ENCODE measurements at regions not wholly inside any gene's neighbourhood (a gene's known extent, or its start where the extent isn't known, plus 50 kb on each side); places are given as distances from the start of the nearest gene placed in this dataset.

- intact Hi-C loops (cut with micrococcal nuclease; ENCODE audit: unreplicated experiment) = no loop called here
- Histone ChIP-seq H3K36me3 (ENCODE audit: insufficient read depth, low read length, poor library complexity, severe bottlenecking) (no peaks in the 10 kb centered on the region), H3K27ac (ENCODE audit: low read depth, low read length, poor library complexity, severe bottlenecking) (no peak overlapping the region), H3K4me3 (ENCODE audit: low read depth, low read length, poor library complexity, severe bottlenecking) (no peak overlapping the region), H3K27me3 (replicated peaks; ENCODE audit: insufficient read depth, low read depth, low read length, poor library complexity) (no peaks in the 10 kb centered on the region), H3K9me3 (ENCODE audit: low read depth, low read length, poor library complexity, severe bottlenecking) (no peaks in the 10 kb centered on the region), H3K4me1 (ENCODE audit: insufficient read depth, low read length, poor library complexity, severe bottlenecking) (no peaks in the 10 kb centered on the region)
- DNase-seq (ENCODE audit: low spot score) = no peak
- no TSS peak for BruUV-seq (replicated peaks)
- CTCF ChIA-PET = interaction anchor here (0.6 kb wide), 1 partner anchor 194 kb away, joined by 6 read pairs; no protein-coding TSS in a partner anchor
- no peak for TF ChIP-seq CTCF (conservative IDR thresholded peaks at IDR 0.05; ENCODE audit: low read depth, low read length)
- no peak for TF ChIP-seq EZH2 (IDR thresholded peaks at IDR 0.05; ENCODE audit: borderline replicate concordance, low read depth, low read length, poor library complexity, severe bottlenecking)
- POLR2A ChIA-PET (ENCODE audit: low non-redundant PET) = no interaction called here
Observed at GRCh38 chr2:78892295-78892694, 133.2 kb upstream of the REG3G start.

- Histone ChIP-seq H3K36me3 (ENCODE audit: insufficient read depth, low read length, poor library complexity, severe bottlenecking) (no peaks in the 10 kb centered on the region), H3K27me3 (replicated peaks; ENCODE audit: insufficient read depth, low read depth, low read length, poor library complexity) (no peaks in the 10 kb centered on the region), H3K9me3 (ENCODE audit: low read depth, low read length, poor library complexity, severe bottlenecking) (no peaks in the 10 kb centered on the region), H3K4me1 (ENCODE audit: insufficient read depth, low read length, poor library complexity, severe bottlenecking) (no peaks in the 10 kb centered on the region), H3K27ac (ENCODE audit: low read depth, low read length, poor library complexity, severe bottlenecking) (no peak overlapping the region), H3K4me3 (ENCODE audit: low read depth, low read length, poor library complexity, severe bottlenecking) (no peak overlapping the region)
- ChIA-PET POLR2A (ENCODE audit: low non-redundant PET) (no interaction called here), CTCF (no interaction called here)
- DNase-seq (ENCODE audit: low spot score) = no peak
- intact Hi-C loops (cut with micrococcal nuclease; ENCODE audit: unreplicated experiment) = no loop called here
- no peak for TF ChIP-seq CTCF (conservative IDR thresholded peaks at IDR 0.05; ENCODE audit: low read depth, low read length)
- no peak for TF ChIP-seq EZH2 (IDR thresholded peaks at IDR 0.05; ENCODE audit: borderline replicate concordance, low read depth, low read length, poor library complexity, severe bottlenecking)
- no TSS peak for BruUV-seq (replicated peaks)
Observed at GRCh38 chr2:78895022-78895421, 130.5 kb upstream of the REG3G start.

DNA sequence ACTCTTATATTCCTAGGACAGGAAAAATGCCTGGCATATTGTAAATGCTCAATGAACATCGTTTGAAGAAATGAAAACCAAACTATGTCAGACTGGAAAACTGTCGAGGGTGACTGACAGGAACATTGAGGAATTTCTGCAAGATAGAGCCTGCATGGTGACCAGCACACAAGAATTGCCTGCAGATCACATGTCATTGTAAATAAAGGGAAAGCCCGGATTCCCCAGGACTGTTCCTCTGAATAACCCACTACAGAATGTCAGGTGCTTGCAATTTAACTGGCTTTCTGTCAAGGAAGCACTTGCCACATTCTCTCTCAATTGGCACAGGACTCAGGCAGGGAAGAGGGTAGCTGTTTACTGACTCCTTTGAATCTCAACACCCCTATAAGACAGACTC, 129.0 kb upstream of the REG3G start:
- Histone ChIP-seq H3K4me1 (ENCODE audit: insufficient read depth, low read length, poor library complexity, severe bottlenecking) (no peaks in the 10 kb centered on the region), H3K4me3 (ENCODE audit: low read depth, low read length, poor library complexity, severe bottlenecking) (no peak overlapping the region), H3K27me3 (replicated peaks; ENCODE audit: insufficient read depth, low read depth, low read length, poor library complexity) (no peaks in the 10 kb centered on the region), H3K36me3 (ENCODE audit: insufficient read depth, low read length, poor library complexity, severe bottlenecking) (no peaks in the 10 kb centered on the region), H3K9me3 (ENCODE audit: low read depth, low read length, poor library complexity, severe bottlenecking) (no peaks in the 10 kb centered on the region), H3K27ac (ENCODE audit: low read depth, low read length, poor library complexity, severe bottlenecking) (no peak overlapping the region)
- no peak for DNase-seq (ENCODE audit: low spot score)
- CTCF ChIA-PET = no interaction called here
- BruUV-seq (replicated peaks) = no TSS peak
- POLR2A ChIA-PET (ENCODE audit: low non-redundant PET) = no interaction called here
- TF ChIP-seq CTCF (conservative IDR thresholded peaks at IDR 0.05; ENCODE audit: low read depth, low read length) (no peak), EZH2 (IDR thresholded peaks at IDR 0.05; ENCODE audit: borderline replicate concordance, low read depth, low read length, poor library complexity, severe bottlenecking) (no peak)
- intact Hi-C loops (cut with micrococcal nuclease; ENCODE audit: unreplicated experiment) = no loop called here

Data from A673 (cell line).